Fibroblast of mammary gland (primary cell): ENCODE measurements at regions not wholly inside any gene's neighbourhood (a gene's known extent, or its start where the extent isn't known, plus 50 kb on each side); places are given as distances from the start of the nearest gene placed in this dataset.

ENCODE experiments used
- DNase-seq: peaks from one replicate; pipeline ENCODE4 v3.0.0-alpha.2; 2010; ENCODE audit warnings: low read depth
- H3K4me3 ChIP-seq: 2 replicates; pipeline ENCODE4 v1.5.1; 2011; ENCODE audit warnings: low read depth, mild to moderate bottlenecking, low read length, moderate library complexity; ENCODE audit not compliant: control insufficient read depth
- TF ChIP-seq, protein P1 (sequence below): conservative IDR thresholded peaks from 2 replicates; pipeline ENCODE4 v1.5.1; 2011; ENCODE audit warnings: low read depth, low read length, inconsistent platforms; ENCODE audit not compliant: control insufficient read depth, insufficient read depth

- H3K4me3 ChIP-seq = no peak overlapping the region
- DNase-seq = no peak
- TF ChIP-seq, protein P1, sequence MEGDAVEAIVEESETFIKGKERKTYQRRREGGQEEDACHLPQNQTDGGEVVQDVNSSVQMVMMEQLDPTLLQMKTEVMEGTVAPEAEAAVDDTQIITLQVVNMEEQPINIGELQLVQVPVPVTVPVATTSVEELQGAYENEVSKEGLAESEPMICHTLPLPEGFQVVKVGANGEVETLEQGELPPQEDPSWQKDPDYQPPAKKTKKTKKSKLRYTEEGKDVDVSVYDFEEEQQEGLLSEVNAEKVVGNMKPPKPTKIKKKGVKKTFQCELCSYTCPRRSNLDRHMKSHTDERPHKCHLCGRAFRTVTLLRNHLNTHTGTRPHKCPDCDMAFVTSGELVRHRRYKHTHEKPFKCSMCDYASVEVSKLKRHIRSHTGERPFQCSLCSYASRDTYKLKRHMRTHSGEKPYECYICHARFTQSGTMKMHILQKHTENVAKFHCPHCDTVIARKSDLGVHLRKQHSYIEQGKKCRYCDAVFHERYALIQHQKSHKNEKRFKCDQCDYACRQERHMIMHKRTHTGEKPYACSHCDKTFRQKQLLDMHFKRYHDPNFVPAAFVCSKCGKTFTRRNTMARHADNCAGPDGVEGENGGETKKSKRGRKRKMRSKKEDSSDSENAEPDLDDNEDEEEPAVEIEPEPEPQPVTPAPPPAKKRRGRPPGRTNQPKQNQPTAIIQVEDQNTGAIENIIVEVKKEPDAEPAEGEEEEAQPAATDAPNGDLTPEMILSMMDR = no peak
Measured at GRCh38 chr16:74033441-74033995, 263.1 kb upstream of the PSMD7 start.

DNA sequence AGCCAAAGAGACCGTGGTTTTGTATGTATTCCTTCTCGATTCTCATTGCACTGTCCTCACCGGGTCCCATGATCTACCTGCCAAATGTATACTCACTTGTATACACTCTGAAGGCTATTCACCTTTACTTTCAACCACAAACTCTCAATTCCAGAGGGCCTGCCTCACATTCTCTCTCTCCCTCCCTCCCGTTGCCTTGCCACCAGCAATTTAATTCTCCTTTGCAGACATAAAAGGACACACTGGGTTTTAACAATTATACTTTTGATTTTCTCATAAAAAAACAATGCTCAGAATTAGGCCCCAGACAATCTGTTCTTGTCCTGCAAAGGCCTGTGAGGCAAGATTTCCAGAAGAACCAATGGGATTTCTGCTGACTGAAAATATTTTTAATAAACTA lies 265.1 kb upstream of the PSMD7 start:
- TF ChIP-seq, protein P1 = no peak
- DNase-seq = no peak
- no peak overlapping the region for H3K4me3 ChIP-seq

DNA sequence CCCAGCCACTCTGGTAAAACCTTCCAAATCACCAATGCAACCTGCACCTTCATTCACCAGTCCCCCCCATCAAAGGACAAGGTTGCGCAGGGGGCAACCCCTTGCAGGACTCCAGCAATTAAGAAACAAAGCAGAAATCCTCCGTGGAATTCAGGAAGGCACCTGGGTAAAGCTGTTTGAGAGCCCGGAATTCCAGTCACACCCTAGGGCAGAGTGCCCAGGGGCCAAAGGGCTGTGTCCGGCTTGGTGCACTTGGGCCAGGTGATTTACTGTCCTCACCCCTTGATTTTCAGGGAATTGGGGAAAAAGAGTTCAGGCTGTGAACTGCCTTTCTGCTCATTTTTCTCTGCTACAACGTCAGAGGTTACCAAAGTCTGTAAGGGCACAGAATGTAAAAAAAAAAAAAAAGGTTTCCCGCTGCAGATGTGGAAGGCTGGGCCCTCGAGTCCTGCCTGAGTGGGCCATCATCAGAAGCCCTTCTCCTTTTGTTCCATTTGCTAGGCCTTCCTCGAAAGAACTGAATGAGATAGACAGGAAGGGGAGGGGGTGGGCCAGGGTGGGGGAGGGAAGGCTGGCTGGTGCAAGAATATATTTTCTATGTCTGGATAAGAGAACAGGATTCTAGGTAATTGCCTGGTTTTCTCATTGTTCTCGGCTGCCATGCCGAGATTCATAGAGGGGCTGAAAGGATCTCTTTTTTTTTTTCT lies 266.5 kb upstream of the PSMD7 start:
- DNase-seq = no peak
- TF ChIP-seq, protein P1 = no peak

DNA sequence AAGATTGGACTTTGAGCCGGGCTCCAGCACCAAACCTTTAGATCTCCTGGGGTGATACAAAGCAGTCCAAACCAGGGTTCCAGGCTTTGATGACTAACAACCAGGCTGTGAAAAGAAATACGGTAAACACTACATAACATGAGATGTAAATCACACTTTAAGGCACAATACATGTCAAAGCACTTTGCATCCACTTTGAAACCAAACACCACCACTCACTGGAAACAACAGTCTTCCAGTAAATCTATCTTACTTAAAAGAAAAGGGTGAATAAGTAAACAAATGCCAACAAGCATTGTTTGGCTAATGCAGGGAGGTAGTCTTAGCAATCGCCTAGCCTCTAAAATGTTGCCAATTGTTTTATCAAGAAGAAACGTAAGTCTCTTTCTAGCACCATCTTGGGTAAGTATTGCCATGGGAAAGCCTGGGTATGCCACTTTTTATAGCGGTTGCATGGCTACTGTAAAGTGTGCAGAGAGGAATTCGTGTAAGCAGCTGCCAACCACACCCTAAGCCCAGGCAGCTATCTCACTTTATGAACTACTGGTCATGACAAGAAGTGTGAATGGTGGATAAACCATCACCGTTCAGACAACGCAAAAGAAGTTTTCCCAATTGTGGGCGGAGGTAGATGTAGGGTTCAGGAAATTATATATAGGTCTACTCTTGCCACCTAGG lies 267.4 kb upstream of the PSMD7 start:
- TF ChIP-seq, protein P1 = no peak
- no peak for DNase-seq
- no peak overlapping the region for H3K4me3 ChIP-seq

More for the DNA sequence above, 266.5 kb upstream of the PSMD7 start:
- no peak overlapping the region for H3K4me3 ChIP-seq

DNA sequence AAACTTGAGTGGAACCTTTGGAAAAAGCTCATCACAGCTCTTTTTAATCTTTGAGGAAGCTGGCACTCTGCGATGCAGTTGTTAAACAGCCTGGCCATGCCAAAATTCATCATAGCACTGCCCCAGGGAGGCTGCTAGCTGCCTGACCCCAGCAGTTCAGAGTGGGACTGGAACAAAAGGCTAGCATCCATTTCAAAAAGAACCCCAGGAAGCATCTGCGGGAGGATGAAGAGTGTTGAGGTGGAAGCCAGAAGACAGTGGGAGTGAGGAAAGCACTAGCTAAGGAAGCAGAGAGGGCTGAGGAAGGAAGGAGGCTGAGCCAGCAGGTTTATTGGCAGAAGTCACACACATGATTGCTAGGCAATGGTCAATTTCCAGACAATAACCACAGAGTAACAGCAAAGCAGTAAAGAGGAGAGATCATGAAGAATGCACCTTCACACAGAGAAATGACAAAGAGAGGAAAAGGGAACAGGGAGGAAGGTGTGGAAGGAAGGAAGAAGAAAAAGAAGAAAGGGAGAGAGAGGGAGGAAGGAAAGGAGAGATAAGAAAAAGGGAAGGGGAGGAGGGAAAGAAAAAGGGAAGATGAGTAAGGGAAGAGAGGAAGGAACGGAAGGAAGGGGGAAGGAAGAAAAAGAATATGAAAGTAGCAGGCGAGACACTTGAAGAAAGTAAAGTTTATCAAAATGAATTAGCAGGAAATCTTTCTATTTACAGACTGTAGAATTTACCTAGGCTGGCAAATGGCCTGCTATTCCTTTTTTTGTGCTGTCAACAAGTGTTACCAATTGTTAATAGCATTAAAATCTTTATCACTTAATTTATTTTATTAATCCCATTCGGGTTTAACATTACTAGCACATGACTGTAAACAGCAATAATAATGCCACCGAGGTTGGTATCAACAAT lies 270.0 kb upstream of the PSMD7 start:
- DNase-seq = no peak
- TF ChIP-seq, protein P1 = no peak
- no peak overlapping the region for H3K4me3 ChIP-seq

DNA sequence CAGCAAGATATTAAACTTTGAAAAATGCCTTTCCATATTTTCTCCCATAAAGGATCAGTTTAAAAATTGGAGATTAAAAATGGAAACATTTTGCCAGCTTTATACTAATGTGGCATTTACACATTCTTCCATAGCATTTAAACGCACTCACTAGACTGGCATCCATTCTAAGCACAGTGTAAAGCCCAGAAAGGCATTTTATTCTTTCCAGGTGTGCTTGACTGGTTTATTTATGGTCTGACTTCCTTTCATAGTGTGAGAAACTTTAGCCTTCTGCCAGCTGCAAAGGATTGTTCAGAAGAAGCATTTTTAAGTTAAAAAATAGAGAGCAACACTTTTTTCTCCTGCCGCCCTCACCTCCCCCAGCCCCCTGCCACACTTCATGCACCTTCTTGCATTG lies 271.7 kb upstream of the PSMD7 start:
- TF ChIP-seq, protein P1 = no peak
- no peak overlapping the region for H3K4me3 ChIP-seq
- no peak for DNase-seq
